AG04449 (cell line): ENCODE measurements at regions not wholly inside any gene's neighbourhood (a gene's known extent, or its start where the extent isn't known, plus 50 kb on each side); places are given as distances from the start of the nearest gene placed in this dataset.

Source experiments
- CTCF ChIA-PET: fragments of 350-600 bp; formaldehyde crosslinking; extraction: SDS; loops from one replicate; lab custom pipeline; 2021; ENCODE audit warnings: antibody characterized with exemption; lab: Yijun Ruan, JAX
- POLR2A ChIA-PET: fragments of 400-600, 350-600 bp; formaldehyde crosslinking; extraction: SDS; loops from one replicate; lab custom pipeline; 2020; ENCODE audit warnings: antibody characterized with exemption, inconsistent platforms; lab: Yijun Ruan, JAX
- DNase-seq: peaks from one replicate; pipeline ENCODE4 v3.0.0-alpha.2; 2010; ENCODE audit warnings: low read depth, low spot score
- H3K4me3 ChIP-seq: 2 replicates; pipeline ENCODE4 v1.5.1; 2011; ENCODE audit warnings: low read depth, mild to moderate bottlenecking, control low read depth, low read length
- CTCF ChIP-seq: IDR thresholded peaks from one replicate; pipeline ENCODE4 v1.5.1; 2011; ENCODE audit warnings: mild to moderate bottlenecking, moderate library complexity, low read length, control low read depth, inconsistent platforms; ENCODE audit not compliant: insufficient read depth; ENCODE audit errors: missing control alignments

- POLR2A ChIA-PET: no interaction called here
Measured at GRCh38 chrX:45584717-45585116, 384.0 kb upstream of the DIPK2B start.

GRCh38 chrX:45577361-45577760 lies 376.7 kb upstream of the DIPK2B start:
- POLR2A ChIA-PET: no interaction called here
- no peak overlapping the region for H3K4me3 ChIP-seq
- no peak for TF ChIP-seq CTCF
- no peak for DNase-seq
- CTCF ChIA-PET: no interaction called here

More at GRCh38 chrX:45584717-45585116, 384.0 kb upstream of the DIPK2B start:
- no peak for DNase-seq
- no peak for TF ChIP-seq CTCF
- CTCF ChIA-PET: no interaction called here
- H3K4me3 ChIP-seq: no peak overlapping the region

GRCh38 chrX:45571453-45571852 lies 370.8 kb upstream of the DIPK2B start:
- ChIA-PET CTCF (no interaction called here), POLR2A (no interaction called here)
- H3K4me3 ChIP-seq: no peak overlapping the region
- TF ChIP-seq CTCF: no peak
- no peak for DNase-seq

GRCh38 chrX:45566456-45566855 lies 365.8 kb upstream of the DIPK2B start:
- no peak overlapping the region for H3K4me3 ChIP-seq
- TF ChIP-seq CTCF: no peak
- POLR2A ChIA-PET: no interaction called here
- no peak for DNase-seq
- CTCF ChIA-PET: no interaction called here

GRCh38 chrX:45557387-45557786 lies 356.7 kb upstream of the DIPK2B start:
- ChIA-PET CTCF (no interaction called here), POLR2A (no interaction called here)
- no peak for TF ChIP-seq CTCF
- no peak for DNase-seq
- H3K4me3 ChIP-seq: no peak overlapping the region

- CTCF ChIA-PET: no interaction called here
- POLR2A ChIA-PET: no interaction called here
- TF ChIP-seq CTCF: no peak
- H3K4me3 ChIP-seq: no peak overlapping the region
- DNase-seq: no peak
Measured at GRCh38 chrX:45554736-45555135, 354.1 kb upstream of the DIPK2B start.
